Liver (tissue), 3 donors: ENCODE measurements at regions not wholly inside any gene's neighbourhood (a gene's known extent, or its start where the extent isn't known, plus 50 kb on each side); places are given as distances from the start of the nearest gene placed in this dataset.

Source experiments
- CTCF ChIP-seq: fragments of 150-350 bp; IDR thresholded peaks from 2 replicates; pipeline ENCODE4 v1.5.1; 2017; ENCODE audit warnings: improper control_type of control experiment, low read depth, low read length; ENCODE audit not compliant: missing input control
- EGR1 ChIP-seq, 2 donors: IDR thresholded peaks; 2 replicates each; pipeline ENCODE4 v1.6.1; 2016 to 2018; ENCODE audit warnings: antibody characterized with exemption in 2 of 2, low read depth in 2 of 2
- GABPA ChIP-seq, 2 donors: IDR thresholded peaks in 1 of 2; conservative IDR thresholded peaks in 1 of 2; 2 replicates each; pipeline ENCODE4 v1.6.1; 2016; ENCODE audit warnings: antibody characterized with exemption in 2 of 2, mild to moderate bottlenecking in 1 of 2, moderate library complexity in 1 of 2
- JUND ChIP-seq, 2 donors: IDR thresholded peaks; 2 replicates each; pipeline ENCODE4 v1.6.1; 2016; ENCODE audit warnings: antibody characterized with exemption in 2 of 2
- MAX ChIP-seq: IDR thresholded peaks from 2 replicates; pipeline ENCODE4 v1.6.1; 2016; ENCODE audit warnings: antibody characterized with exemption
- REST ChIP-seq: IDR thresholded peaks from 2 replicates; pipeline ENCODE4 v1.6.1; 2016; ENCODE audit warnings: antibody characterized with exemption, mild to moderate bottlenecking
- RXRA ChIP-seq, 2 donors: IDR thresholded peaks; 2 replicates each; pipeline ENCODE4 v1.6.1; 2017 to 2018; ENCODE audit warnings: antibody characterized with exemption in 2 of 2, mild to moderate bottlenecking in 1 of 2
- SP1 ChIP-seq: IDR thresholded peaks from 2 replicates; pipeline ENCODE4 v1.6.1; 2018; ENCODE audit warnings: antibody characterized with exemption, mild to moderate bottlenecking
- TAF1 ChIP-seq: conservative IDR thresholded peaks from 2 replicates; pipeline ENCODE4 v1.6.1; 2016; ENCODE audit warnings: antibody characterized with exemption, mild to moderate bottlenecking
- ZBTB33 ChIP-seq: IDR thresholded peaks from 2 replicates; pipeline ENCODE4 v1.6.1; 2016; ENCODE audit warnings: antibody characterized with exemption
- donor health status: healthy.
- donor health status: healthy.

- TF ChIP-seq CTCF, result no peak
- TF ChIP-seq GABPA (IDR thresholded peaks at IDR 0.05 in 1 of 2, conservative IDR thresholded peaks at IDR 0.05 in 1 of 2), result no peak
- TF ChIP-seq REST, result no peak
- no peak for TF ChIP-seq RXRA (IDR thresholded peaks at IDR 0.05)
- no peak for TF ChIP-seq ZBTB33
- TF ChIP-seq TAF1, result no peak
- TF ChIP-seq SP1, result no peak
- no peak for TF ChIP-seq JUND (IDR thresholded peaks at IDR 0.05)
- TF ChIP-seq MAX, result no peak
- no peak for TF ChIP-seq EGR1 (IDR thresholded peaks at IDR 0.05; ENCODE audit: low read depth in 2 of 2)
Measured at GRCh38 chr6:156309017-156309416, 468.2 kb upstream of the ARID1B start.
